Mesenchymal stem cell (in vitro differentiated cells and primary cell): ENCODE measurements at regions not wholly inside any gene's neighbourhood (a gene's known extent, or its start where the extent isn't known, plus 50 kb on each side); places are given as distances from the start of the nearest gene placed in this dataset.

Experiments used
- DNase-seq: peaks from one replicate; pipeline ENCODE4 v3.0.0-alpha.2; 2013
- H2AFZ ChIP-seq: one replicate; pipeline ENCODE4 v1.6.1; 2013; ENCODE audit warnings: low read depth, mild to moderate bottlenecking, control low read depth, inconsistent platforms, low read length, moderate library complexity
- H2AK5ac ChIP-seq: 2 replicates; pipeline ENCODE4 v1.6.1; 2013; ENCODE audit warnings: low read length, moderate library complexity, mild to moderate bottlenecking, inconsistent platforms; ENCODE audit not compliant: severe bottlenecking
- H2BK120ac ChIP-seq: one replicate; pipeline ENCODE4 v1.6.1; 2013; ENCODE audit warnings: low read depth, mild to moderate bottlenecking, inconsistent platforms, low read length, moderate library complexity
- H2BK12ac ChIP-seq, 2 experiments: one replicate each; pipeline ENCODE4 v1.6.1; 2013; ENCODE audit warnings: inconsistent platforms in 2 of 2, low read length in 2 of 2, mild to moderate bottlenecking in 2 of 2, moderate library complexity in 2 of 2, control low read depth in 1 of 2
- H2BK15ac ChIP-seq: one replicate; pipeline ENCODE4 v1.6.1; 2013; ENCODE audit warnings: mild to moderate bottlenecking, low read depth, inconsistent platforms; ENCODE audit not compliant: poor library complexity, severe bottlenecking
- H2BK5ac ChIP-seq: 2 replicates; pipeline ENCODE4 v1.6.1; 2013; ENCODE audit warnings: low read depth, mild to moderate bottlenecking, low read length, control low read depth, inconsistent platforms; ENCODE audit not compliant: poor library complexity, severe bottlenecking
- H3K14ac ChIP-seq, 2 experiments: one replicate each; pipeline ENCODE4 v1.6.1; 2013; ENCODE audit warnings: inconsistent platforms in 2 of 2, low read length in 2 of 2, control low read depth in 1 of 2, mild to moderate bottlenecking in 1 of 2, moderate library complexity in 1 of 2
- H3K18ac ChIP-seq, 2 experiments: one replicate each; pipeline ENCODE4 v1.6.1; 2013; ENCODE audit warnings: inconsistent platforms in 2 of 2, low read length in 2 of 2, control low read depth in 1 of 2, low read depth in 1 of 2, mild to moderate bottlenecking in 1 of 2
- H3K23ac ChIP-seq, 2 experiments: one replicate each; pipeline ENCODE4 v1.6.1; 2013; ENCODE audit warnings: inconsistent platforms in 2 of 2, low read length in 2 of 2, mild to moderate bottlenecking in 2 of 2, moderate library complexity in 2 of 2, control low read depth in 1 of 2
- H3K27ac ChIP-seq: 2 replicates; pipeline ENCODE4 v1.5.1; 2013; ENCODE audit warnings: mild to moderate bottlenecking, moderate library complexity, low read length, control low read depth, inconsistent platforms; ENCODE audit not compliant: poor library complexity, severe bottlenecking
- H3K27me3 ChIP-seq, 2 experiments: 2 replicates each; pipeline versions ENCODE4 v1.6.1 to v1.7.0; 2013; ENCODE audit warnings: low read length in 2 of 2, mild to moderate bottlenecking in 2 of 2, moderate library complexity in 2 of 2, control low read depth in 1 of 2, inconsistent platforms in 1 of 2; ENCODE audit not compliant: control insufficient read depth in 1 of 2, insufficient read depth in 1 of 2
- H3K36me3 ChIP-seq, 2 experiments: 2 replicates each; pipeline versions ENCODE4 v1.6.1 to v1.7.0; 2013; ENCODE audit warnings: low read length in 2 of 2, control low read depth in 1 of 2, inconsistent platforms in 1 of 2, low read depth in 1 of 2, mild to moderate bottlenecking in 1 of 2; ENCODE audit not compliant: insufficient read depth in 2 of 2, control insufficient read depth in 1 of 2
- H3K4ac ChIP-seq, 2 experiments: one replicate each; pipeline ENCODE4 v1.6.1; 2013; ENCODE audit warnings: inconsistent platforms in 2 of 2, low read length in 2 of 2, mild to moderate bottlenecking in 2 of 2, moderate library complexity in 2 of 2, control low read depth in 1 of 2, low read depth in 1 of 2
- H3K4me1 ChIP-seq: 2 replicates; pipeline ENCODE4 v1.6.1; 2013; ENCODE audit warnings: low read depth, low read length, control low read depth; ENCODE audit not compliant: control insufficient read depth, insufficient read depth
- H3K4me2 ChIP-seq: 2 replicates; pipeline ENCODE4 v1.6.1; 2013; ENCODE audit warnings: low read length, mild to moderate bottlenecking, inconsistent platforms; ENCODE audit not compliant: poor library complexity, severe bottlenecking
- H3K4me3 ChIP-seq, 2 experiments: 2 replicates each; pipeline versions ENCODE4 v1.5.1 to v1.7.0; 2013; ENCODE audit warnings: low read length in 2 of 2, mild to moderate bottlenecking in 2 of 2, control low read depth in 1 of 2, low read depth in 1 of 2; ENCODE audit not compliant: insufficient read depth in 1 of 2
- H3K79me1 ChIP-seq: replicated peaks from 2 replicates; pipeline ENCODE4 v1.6.1; 2013; ENCODE audit warnings: mild to moderate bottlenecking, control low read depth, low read length, inconsistent platforms; ENCODE audit not compliant: poor library complexity, severe bottlenecking
- H3K9ac ChIP-seq: 2 replicates; pipeline ENCODE4 v1.7.0; 2013; ENCODE audit warnings: mild to moderate bottlenecking, low read length, moderate library complexity
- H3K9me3 ChIP-seq: 2 replicates; pipeline ENCODE4 v1.7.0; 2013; ENCODE audit warnings: mild to moderate bottlenecking, low read length; ENCODE audit not compliant: control insufficient read depth
- H4K8ac ChIP-seq: one replicate; pipeline ENCODE4 v1.6.1; 2013; ENCODE audit warnings: inconsistent platforms, mild to moderate bottlenecking, low read length, moderate library complexity
- H4K91ac ChIP-seq: one replicate; pipeline ENCODE4 v1.6.1; 2013; ENCODE audit warnings: mild to moderate bottlenecking, low read length, inconsistent platforms
- WGBS: methylation state at CpG from one replicate; pipeline ENCODE4 v1.1.7; 2013; ENCODE audit warnings: mixed read lengths; 5-methylcytosine and 5-hydroxymethylcytosine counted together

DNA sequence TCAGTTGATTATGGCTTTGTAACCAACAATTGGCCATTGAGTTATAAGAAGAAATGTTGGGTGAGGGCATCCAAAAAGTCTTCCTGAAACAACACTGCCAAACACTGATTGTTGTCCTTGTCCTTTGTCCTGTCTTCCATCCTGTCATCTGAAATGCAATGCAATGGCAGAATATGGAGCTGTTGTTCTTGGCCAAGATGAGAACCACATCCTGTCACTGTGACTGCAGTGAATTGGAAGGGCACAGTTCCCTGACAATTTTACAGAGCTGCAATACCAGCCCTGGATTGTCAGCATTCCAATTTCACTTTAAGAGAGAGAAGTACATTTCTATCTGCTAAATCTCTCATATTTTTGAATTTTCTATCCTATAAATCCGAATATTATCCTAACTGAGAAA lies 613.3 kb downstream of the FLRT2 start:
- Histone ChIP-seq H3K27ac (no peak overlapping the region), H3K4ac (no peak overlapping the region), H3K4me2 (no peak overlapping the region), H3K23ac (no peak overlapping the region), H3K9me3 (peaks cover 16% of the 10 kb centered on the region), H2AK5ac (no peak overlapping the region), H3K9ac (no peak overlapping the region), H4K8ac (no peak overlapping the region), H2AFZ (no peak overlapping the region), H4K91ac (no peak overlapping the region), H2BK120ac (no peak overlapping the region), H3K79me1 (no peaks in the 10 kb centered on the region), H2BK15ac (no peak overlapping the region), H3K4me1 (no peaks in the 10 kb centered on the region), H3K18ac (no peak overlapping the region), H3K27me3 (no peaks in the 10 kb centered on the region), H2BK5ac (no peak overlapping the region), H2BK12ac (no peak overlapping the region), H3K4me3 (no peak overlapping the region), H3K36me3 (no peaks in the 10 kb centered on the region), H3K14ac (no peak overlapping the region)
- no CpG with 5 or more reads among the region's 1 CpG for WGBS
- no peak for DNase-seq

DNA sequence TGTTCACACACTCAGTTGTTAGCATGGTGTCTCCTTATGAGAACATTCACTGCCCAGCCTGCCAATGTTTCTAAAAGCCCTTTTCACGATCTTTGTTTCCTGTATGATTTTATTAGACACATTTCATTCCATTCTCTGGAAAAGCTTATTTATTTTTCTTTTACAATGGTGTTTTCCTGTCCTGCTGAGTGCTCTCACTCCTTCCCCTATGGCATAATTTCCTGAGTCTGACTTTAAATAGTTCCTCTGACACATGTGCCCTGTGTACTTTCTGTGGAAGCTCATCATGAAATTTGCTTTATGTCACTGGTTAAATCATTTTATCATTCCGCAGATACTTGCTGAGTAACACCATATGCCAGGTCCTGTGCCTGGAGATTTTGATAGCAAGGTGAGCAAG lies 612.0 kb downstream of the FLRT2 start:
- H2BK120ac ChIP-seq: no peak overlapping the region
- H2BK12ac ChIP-seq: no peak overlapping the region
- no peak overlapping the region for H2AK5ac ChIP-seq
- H2BK15ac ChIP-seq: no peak overlapping the region
- H3K27me3 ChIP-seq: no peaks in the 10 kb centered on the region
- H4K8ac ChIP-seq: no peak overlapping the region
- H3K23ac ChIP-seq: no peak overlapping the region
- H4K91ac ChIP-seq: no peak overlapping the region
- no peak overlapping the region for H3K4me2 ChIP-seq
- no peak overlapping the region for H3K27ac ChIP-seq
- H3K4me3 ChIP-seq: no peak overlapping the region
- no peaks in the 10 kb centered on the region for H3K36me3 ChIP-seq
- no peak for DNase-seq
- H3K9ac ChIP-seq: no peak overlapping the region
- no peak overlapping the region for H2BK5ac ChIP-seq
- H2AFZ ChIP-seq: no peak overlapping the region
- WGBS: no CpG with 5 or more reads among the region's 2 CpGs
- no peaks in the 10 kb centered on the region for H3K4me1 ChIP-seq
- no peak overlapping the region for H3K4ac ChIP-seq
- peak overlapping the region in 1 of 2 experiments; percentile 41 for H3K14ac ChIP-seq
- peaks cover 14% of the 10 kb centered on the region for H3K9me3 ChIP-seq
- H3K79me1 ChIP-seq: no peaks in the 10 kb centered on the region
- H3K18ac ChIP-seq: no peak overlapping the region

DNA sequence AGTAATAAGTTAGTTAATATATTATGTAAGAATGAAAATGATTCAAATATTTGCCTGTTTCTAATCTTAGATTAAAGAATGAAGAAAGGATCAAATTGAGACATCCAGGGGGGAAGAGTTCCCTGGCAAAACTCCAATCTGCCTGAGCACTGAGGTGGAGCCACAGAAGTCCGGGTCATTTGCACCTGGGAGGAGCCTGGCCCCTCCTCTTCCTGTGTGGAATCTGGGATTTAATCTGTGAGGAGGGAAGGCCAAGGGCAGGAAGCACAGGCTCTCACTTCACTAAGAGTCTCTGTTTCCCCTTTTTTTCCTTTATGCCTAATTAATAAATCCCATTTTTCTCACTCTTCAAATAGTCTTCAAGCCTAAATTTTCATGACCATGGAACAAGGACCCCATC lies 599.5 kb downstream of the FLRT2 start:
- no peak overlapping the region for H4K91ac ChIP-seq
- no peak overlapping the region for H2AFZ ChIP-seq
- H2BK15ac ChIP-seq: no peak overlapping the region
- no peak overlapping the region for H2BK5ac ChIP-seq
- H2BK12ac ChIP-seq: no peak overlapping the region
- H3K9me3 ChIP-seq: no peaks in the 10 kb centered on the region
- H3K36me3 ChIP-seq: no peaks in the 10 kb centered on the region
- H3K9ac ChIP-seq: no peak overlapping the region
- no peak overlapping the region for H2BK120ac ChIP-seq
- H3K4me2 ChIP-seq: no peak overlapping the region
- no peak overlapping the region for H3K14ac ChIP-seq
- H3K27me3 ChIP-seq: no peaks in the 10 kb centered on the region
- no peak overlapping the region for H3K4me3 ChIP-seq
- WGBS: 78% methylated on average over 1 of the region's 1 CpG
- H3K79me1 ChIP-seq: no peaks in the 10 kb centered on the region
- no peak overlapping the region for H3K23ac ChIP-seq
- no peak for DNase-seq
- H4K8ac ChIP-seq: no peak overlapping the region
- H2AK5ac ChIP-seq: no peak overlapping the region
- no peaks in the 10 kb centered on the region for H3K4me1 ChIP-seq
- no peak overlapping the region for H3K27ac ChIP-seq
- no peak overlapping the region for H3K18ac ChIP-seq
- H3K4ac ChIP-seq: no peak overlapping the region

DNA sequence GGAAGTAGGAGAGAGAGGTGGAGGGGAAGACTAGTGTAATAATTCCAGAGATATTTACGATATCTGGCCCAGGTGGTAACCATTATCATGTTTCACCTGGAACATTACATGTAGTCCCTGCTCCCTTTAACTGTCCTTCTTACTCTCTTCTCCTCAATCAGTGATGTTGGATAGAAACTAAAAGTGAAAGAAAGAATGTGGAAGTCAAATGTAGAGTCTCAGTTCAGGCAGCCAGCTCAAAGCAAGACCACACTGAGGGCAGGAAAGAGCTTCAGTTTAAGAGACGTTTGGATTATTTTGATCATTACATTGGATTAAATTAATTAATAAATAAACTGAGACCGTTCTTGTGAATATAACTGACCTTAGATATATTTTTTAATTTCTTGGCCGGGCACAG lies 594.4 kb downstream of the FLRT2 start:
- no peak overlapping the region for H3K4me3 ChIP-seq
- H2AK5ac ChIP-seq: no peak overlapping the region
- H3K27ac ChIP-seq: no peak overlapping the region
- H2AFZ ChIP-seq: no peak overlapping the region
- 68% methylated on average over 2 of the region's 4 CpGs for WGBS
- no peaks in the 10 kb centered on the region for H3K79me1 ChIP-seq
- H3K27me3 ChIP-seq: no peaks in the 10 kb centered on the region
- no peak overlapping the region for H2BK15ac ChIP-seq
- no peak overlapping the region for H3K18ac ChIP-seq
- H3K9ac ChIP-seq: no peak overlapping the region
- no peak for DNase-seq
- H3K4me1 ChIP-seq: no peaks in the 10 kb centered on the region
- H3K36me3 ChIP-seq: no peaks in the 10 kb centered on the region
- H3K4ac ChIP-seq: no peak overlapping the region
- no peak overlapping the region for H3K14ac ChIP-seq
- no peak overlapping the region for H3K4me2 ChIP-seq
- peaks cover 3% of the 10 kb centered on the region for H3K9me3 ChIP-seq
- H2BK120ac ChIP-seq: no peak overlapping the region
- no peak overlapping the region for H2BK5ac ChIP-seq
- H4K91ac ChIP-seq: no peak overlapping the region
- no peak overlapping the region for H3K23ac ChIP-seq
- no peak overlapping the region for H2BK12ac ChIP-seq
- H4K8ac ChIP-seq: no peak overlapping the region
